OCI-LY3 (cell line): ENCODE measurements at regions not wholly inside any gene's neighbourhood (a gene's known extent, or its start where the extent isn't known, plus 50 kb on each side); places are given as distances from the start of the nearest gene placed in this dataset.
"Not testable (repeated sequence)": the region's sequence is repeated elsewhere in the genome, so short reads cannot be mapped to it uniquely, and the experiment has no call there.

Experiments
- EZH2phosphoT487 ChIP-seq: fragments of 200-600 bp; shearing (Covaris generic); IDR thresholded peaks from 2 replicates; pipeline ENCODE4 v1.6.1; 2018; ENCODE audit warnings: antibody characterized with exemption, mixed run types, low read depth
- TF ChIP-seq, protein P1 (sequence below): fragments of 200-600, 300-600 bp; sonication (generic); IDR thresholded peaks from 2 replicates; pipeline ENCODE4 v1.5.1; 2014; ENCODE audit warnings: antibody characterized with exemption, low read length, low read depth

- TF ChIP-seq, protein P1, sequence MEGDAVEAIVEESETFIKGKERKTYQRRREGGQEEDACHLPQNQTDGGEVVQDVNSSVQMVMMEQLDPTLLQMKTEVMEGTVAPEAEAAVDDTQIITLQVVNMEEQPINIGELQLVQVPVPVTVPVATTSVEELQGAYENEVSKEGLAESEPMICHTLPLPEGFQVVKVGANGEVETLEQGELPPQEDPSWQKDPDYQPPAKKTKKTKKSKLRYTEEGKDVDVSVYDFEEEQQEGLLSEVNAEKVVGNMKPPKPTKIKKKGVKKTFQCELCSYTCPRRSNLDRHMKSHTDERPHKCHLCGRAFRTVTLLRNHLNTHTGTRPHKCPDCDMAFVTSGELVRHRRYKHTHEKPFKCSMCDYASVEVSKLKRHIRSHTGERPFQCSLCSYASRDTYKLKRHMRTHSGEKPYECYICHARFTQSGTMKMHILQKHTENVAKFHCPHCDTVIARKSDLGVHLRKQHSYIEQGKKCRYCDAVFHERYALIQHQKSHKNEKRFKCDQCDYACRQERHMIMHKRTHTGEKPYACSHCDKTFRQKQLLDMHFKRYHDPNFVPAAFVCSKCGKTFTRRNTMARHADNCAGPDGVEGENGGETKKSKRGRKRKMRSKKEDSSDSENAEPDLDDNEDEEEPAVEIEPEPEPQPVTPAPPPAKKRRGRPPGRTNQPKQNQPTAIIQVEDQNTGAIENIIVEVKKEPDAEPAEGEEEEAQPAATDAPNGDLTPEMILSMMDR, result not testable (repeated sequence)
- not testable (repeated sequence) for TF ChIP-seq EZH2phosphoT487
Observed at GRCh38 chr21:5015187-5015586, 5506.2 kb upstream of the TPTE start.
